GM23338 (cell line): ENCODE measurements at regions not wholly inside any gene's neighbourhood (a gene's known extent, or its start where the extent isn't known, plus 50 kb on each side); places are given as distances from the start of the nearest gene placed in this dataset.

ENCODE experiments used
- CREB1 ChIP-seq: fragments of 250-450 bp; sonication (Bioruptor Pico); IDR thresholded peaks from 2 replicates; pipeline ENCODE4 v1.5.0; 2020; ENCODE audit warnings: low read depth, mild to moderate bottlenecking, moderate library complexity
- CTCF ChIP-seq, 2 experiments: fragments of 200-600 bp in 1 of 2; sonication (generic) in 1 of 2; conservative IDR thresholded peaks; 2 replicates each; pipeline versions ENCODE4 v1.5.1 to v1.6.1; 2016 to 2017; ENCODE audit warnings: antibody characterized with exemption in 2 of 2, low read depth in 2 of 2, mild to moderate bottlenecking in 2 of 2, moderate library complexity in 1 of 2
- EZH2 ChIP-seq: fragments of 200-600 bp; sonication (generic); IDR thresholded peaks from one replicate; pipeline ENCODE4 v1.8.0; 2017; ENCODE audit warnings: antibody characterized with exemption, mild to moderate bottlenecking, low read depth; ENCODE audit not compliant: unreplicated experiment
- EZH2phosphoT487 ChIP-seq: fragments of 200-600 bp; sonication (generic); IDR thresholded peaks from one replicate; pipeline ENCODE4 v1.8.1; 2018; ENCODE audit warnings: antibody characterized with exemption; ENCODE audit not compliant: unreplicated experiment
- JUNB ChIP-seq: IDR thresholded peaks from one replicate; pipeline ENCODE4 v1.6.1; 2016; ENCODE audit warnings: antibody characterized with exemption; ENCODE audit not compliant: unreplicated experiment
- POLR2AphosphoS5 ChIP-seq: IDR thresholded peaks from 2 replicates; pipeline ENCODE4 v1.6.1; 2016; ENCODE audit warnings: antibody characterized with exemption, low read depth
- REST ChIP-seq: IDR thresholded peaks from one replicate; pipeline ENCODE4 v1.6.1; 2018; ENCODE audit warnings: antibody characterized with exemption; ENCODE audit not compliant: unreplicated experiment
- STAT1 ChIP-seq: IDR thresholded peaks from one replicate; pipeline ENCODE4 v1.6.1; 2016; ENCODE audit warnings: antibody characterized with exemption; ENCODE audit not compliant: unreplicated experiment
- ZNF114 ChIP-seq: fragments of 250-450 bp; sonication (Bioruptor Pico); IDR thresholded peaks from 2 replicates; pipeline ENCODE4 v1.5.0; 2020; ENCODE audit warnings: mild to moderate bottlenecking, moderate library complexity
- TF ChIP-seq, protein P1 (sequence below): fragments of 250-450 bp; sonication (Bioruptor Pico); IDR thresholded peaks from 2 replicates; pipeline ENCODE4 v1.5.0; 2020; ENCODE audit warnings: mild to moderate bottlenecking, moderate library complexity

DNA sequence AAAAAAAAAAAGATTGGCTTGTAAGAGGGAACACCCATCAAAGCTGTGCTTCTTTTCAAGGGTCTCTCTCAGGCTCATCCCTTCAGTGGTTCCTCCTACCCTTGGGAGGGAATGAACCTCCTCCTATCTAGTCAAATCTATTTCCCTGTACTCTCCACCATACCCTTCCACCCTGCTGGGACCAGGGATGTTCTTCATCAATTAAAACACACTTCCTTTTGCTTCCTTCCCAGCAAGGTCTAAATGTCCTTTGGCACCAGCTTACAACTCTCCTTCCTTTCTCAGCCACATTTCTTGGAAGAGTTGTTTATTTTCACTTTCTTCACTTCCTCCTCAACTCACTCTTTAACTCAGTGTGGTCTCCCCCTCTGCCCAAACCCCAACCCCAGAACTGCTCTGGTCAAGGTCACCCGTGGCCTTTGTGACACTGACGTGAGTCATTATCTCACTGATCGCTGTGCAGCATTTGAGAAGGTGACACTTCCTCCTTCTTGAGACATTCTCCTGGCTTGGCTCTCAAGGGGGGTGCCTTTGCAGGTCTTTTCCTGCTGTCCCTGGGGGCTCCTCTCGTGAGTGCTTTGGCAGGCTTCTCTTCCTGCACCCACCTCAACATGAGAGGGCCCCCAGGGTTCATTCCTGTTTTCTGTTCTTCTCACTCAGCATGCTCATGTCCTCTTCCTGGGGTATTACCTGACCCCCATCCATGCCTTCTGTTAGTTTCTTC is 210.5 kb upstream of the TLE3 start:
- TF ChIP-seq REST (no peak), POLR2AphosphoS5 (no peak), JUNB (no peak), CTCF (conservative IDR thresholded peaks at IDR 0.05; ENCODE audit: low read depth in 2 of 2) (no peak), EZH2 (no peak), EZH2phosphoT487 (no peak), ZNF114 (no peak), CREB1 (CRISPR knock-in tag) (no peak), STAT1 (no peak)
- TF ChIP-seq, protein P1, sequence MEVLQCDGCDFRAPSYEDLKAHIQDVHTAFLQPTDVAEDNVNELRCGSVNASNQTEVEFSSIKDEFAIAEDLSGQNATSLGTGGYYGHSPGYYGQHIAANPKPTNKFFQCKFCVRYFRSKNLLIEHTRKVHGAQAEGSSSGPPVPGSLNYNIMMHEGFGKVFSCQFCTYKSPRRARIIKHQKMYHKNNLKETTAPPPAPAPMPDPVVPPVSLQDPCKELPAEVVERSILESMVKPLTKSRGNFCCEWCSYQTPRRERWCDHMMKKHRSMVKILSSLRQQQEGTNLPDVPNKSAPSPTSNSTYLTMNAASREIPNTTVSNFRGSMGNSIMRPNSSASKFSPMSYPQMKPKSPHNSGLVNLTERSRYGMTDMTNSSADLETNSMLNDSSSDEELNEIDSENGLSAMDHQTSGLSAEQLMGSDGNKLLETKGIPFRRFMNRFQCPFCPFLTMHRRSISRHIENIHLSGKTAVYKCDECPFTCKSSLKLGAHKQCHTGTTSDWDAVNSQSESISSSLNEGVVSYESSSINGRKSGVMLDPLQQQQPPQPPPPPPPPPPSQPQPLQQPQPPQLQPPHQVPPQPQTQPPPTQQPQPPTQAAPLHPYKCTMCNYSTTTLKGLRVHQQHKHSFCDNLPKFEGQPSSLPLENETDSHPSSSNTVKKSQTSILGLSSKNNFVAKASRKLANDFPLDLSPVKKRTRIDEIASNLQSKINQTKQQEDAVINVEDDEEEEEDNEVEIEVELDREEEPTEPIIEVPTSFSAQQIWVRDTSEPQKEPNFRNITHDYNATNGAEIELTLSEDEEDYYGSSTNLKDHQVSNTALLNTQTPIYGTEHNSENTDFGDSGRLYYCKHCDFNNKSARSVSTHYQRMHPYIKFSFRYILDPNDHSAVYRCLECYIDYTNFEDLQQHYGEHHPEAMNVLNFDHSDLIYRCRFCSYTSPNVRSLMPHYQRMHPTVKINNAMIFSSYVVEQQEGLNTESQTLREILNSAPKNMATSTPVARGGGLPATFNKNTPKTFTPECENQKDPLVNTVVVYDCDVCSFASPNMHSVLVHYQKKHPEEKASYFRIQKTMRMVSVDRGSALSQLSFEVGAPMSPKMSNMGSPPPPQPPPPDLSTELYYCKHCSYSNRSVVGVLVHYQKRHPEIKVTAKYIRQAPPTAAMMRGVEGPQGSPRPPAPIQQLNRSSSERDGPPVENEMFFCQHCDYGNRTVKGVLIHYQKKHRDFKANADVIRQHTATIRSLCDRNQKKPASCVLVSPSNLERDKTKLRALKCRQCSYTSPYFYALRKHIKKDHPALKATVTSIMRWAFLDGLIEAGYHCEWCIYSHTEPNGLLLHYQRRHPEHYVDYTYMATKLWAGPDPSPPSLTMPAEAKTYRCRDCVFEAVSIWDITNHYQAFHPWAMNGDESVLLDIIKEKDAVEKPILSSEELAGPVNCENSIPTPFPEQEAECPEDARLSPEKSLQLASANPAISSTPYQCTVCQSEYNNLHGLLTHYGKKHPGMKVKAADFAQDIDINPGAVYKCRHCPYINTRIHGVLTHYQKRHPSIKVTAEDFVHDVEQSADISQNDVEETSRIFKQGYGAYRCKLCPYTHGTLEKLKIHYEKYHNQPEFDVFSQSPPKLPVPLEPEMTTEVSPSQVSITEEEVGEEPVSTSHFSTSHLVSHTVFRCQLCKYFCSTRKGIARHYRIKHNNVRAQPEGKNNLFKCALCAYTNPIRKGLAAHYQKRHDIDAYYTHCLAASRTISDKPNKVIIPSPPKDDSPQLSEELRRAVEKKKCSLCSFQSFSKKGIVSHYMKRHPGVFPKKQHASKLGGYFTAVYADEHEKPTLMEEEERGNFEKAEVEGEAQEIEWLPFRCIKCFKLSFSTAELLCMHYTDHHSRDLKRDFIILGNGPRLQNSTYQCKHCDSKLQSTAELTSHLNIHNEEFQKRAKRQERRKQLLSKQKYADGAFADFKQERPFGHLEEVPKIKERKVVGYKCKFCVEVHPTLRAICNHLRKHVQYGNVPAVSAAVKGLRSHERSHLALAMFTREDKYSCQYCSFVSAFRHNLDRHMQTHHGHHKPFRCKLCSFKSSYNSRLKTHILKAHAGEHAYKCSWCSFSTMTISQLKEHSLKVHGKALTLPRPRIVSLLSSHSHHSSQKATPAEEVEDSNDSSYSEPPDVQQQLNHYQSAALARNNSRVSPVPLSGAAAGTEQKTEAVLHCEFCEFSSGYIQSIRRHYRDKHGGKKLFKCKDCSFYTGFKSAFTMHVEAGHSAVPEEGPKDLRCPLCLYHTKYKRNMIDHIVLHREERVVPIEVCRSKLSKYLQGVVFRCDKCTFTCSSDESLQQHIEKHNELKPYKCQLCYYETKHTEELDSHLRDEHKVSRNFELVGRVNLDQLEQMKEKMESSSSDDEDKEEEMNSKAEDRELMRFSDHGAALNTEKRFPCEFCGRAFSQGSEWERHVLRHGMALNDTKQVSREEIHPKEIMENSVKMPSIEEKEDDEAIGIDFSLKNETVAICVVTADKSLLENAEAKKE (CRISPR knock-in tag) = no peak
